Thyroid gland (tissue), 4 donors: ENCODE measurements at regions not wholly inside any gene's neighbourhood (a gene's known extent, or its start where the extent isn't known, plus 50 kb on each side); places are given as distances from the start of the nearest gene placed in this dataset.

Experiments used
- CTCF ChIP-seq, 6 experiments: fragments of 200-600 bp in 3 of 6; fragments of 450-650 bp in 3 of 6; sonication (generic) in 3 of 6; IDR thresholded peaks; one replicate each; pipeline ENCODE4 v1.5.1; 2016 to 2019; ENCODE audit warnings: antibody characterized with exemption in 6 of 6, mild to moderate bottlenecking in 2 of 6, inconsistent platforms in 1 of 6, moderate library complexity in 1 of 6
- POLR2A ChIP-seq, 2 donors: fragments of 450-650 bp; IDR thresholded peaks; one replicate each; pipeline ENCODE4 v1.6.1; 2017; ENCODE audit warnings: antibody characterized with exemption in 2 of 2, mild to moderate bottlenecking in 2 of 2, moderate library complexity in 1 of 2

- TF ChIP-seq CTCF (IDR thresholded peaks at IDR 0.05) (no peak), POLR2A (IDR thresholded peaks at IDR 0.05) (no peak)
Measured at GRCh38 chr2:216807857-216808272, 52.0 kb downstream of the TNP1 start.
